MM.1S (cell line): ENCODE measurements at regions not wholly inside any gene's neighbourhood (a gene's known extent, or its start where the extent isn't known, plus 50 kb on each side); places are given as distances from the start of the nearest gene placed in this dataset.

Experiments used
- DNase-seq: peaks from one replicate; pipeline ENCODE4 v3.0.0-alpha.2; 2015
- H2AFZ ChIP-seq: fragments of 300-600 bp; sonication (generic); 2 replicates; pipeline ENCODE4 v1.6.0; 2016; ENCODE audit warnings: antibody characterized with exemption, low read length
- H3F3A ChIP-seq: fragments of 300-600 bp; sonication (generic); 2 replicates; pipeline ENCODE4 v1.6.1; 2016; ENCODE audit warnings: mild to moderate bottlenecking, antibody characterized with exemption, low read length, moderate library complexity, mixed read lengths; ENCODE audit not compliant: insufficient read depth
- H3K27ac ChIP-seq: fragments of 300-600 bp; sonication (generic); 2 replicates; pipeline ENCODE4 v1.5.1; 2016; ENCODE audit warnings: mild to moderate bottlenecking, low read length
- H3K27me3 ChIP-seq: fragments of 300-600 bp; sonication (generic); replicated peaks from 2 replicates; pipeline ENCODE4 v1.6.0; 2016; ENCODE audit warnings: low read length; ENCODE audit not compliant: insufficient read depth
- H3K36me3 ChIP-seq: fragments of 300-600 bp; sonication (generic); replicated peaks from 2 replicates; pipeline ENCODE4 v1.6.1; 2016; ENCODE audit warnings: mild to moderate bottlenecking, low read length, mixed read lengths; ENCODE audit not compliant: insufficient read depth
- H3K4me1 ChIP-seq: fragments of 300-600 bp; sonication (generic); 2 replicates; pipeline ENCODE4 v1.6.1; 2016; ENCODE audit warnings: low read length, mixed read lengths
- H3K4me2 ChIP-seq: fragments of 300-600 bp; sonication (generic); 2 replicates; pipeline ENCODE4 v1.6.0; 2016; ENCODE audit warnings: low read depth, low read length
- H3K4me3 ChIP-seq: fragments of 300-600 bp; sonication (generic); 2 replicates; pipeline ENCODE4 v1.5.1; 2016; ENCODE audit warnings: low read length, mixed read lengths
- H3K79me2 ChIP-seq: fragments of 300-600 bp; sonication (generic); 2 replicates; pipeline ENCODE4 v1.6.1; 2016; ENCODE audit warnings: mixed run types, low read length, mixed read lengths
- H3K9ac ChIP-seq: fragments of 300-600 bp; sonication (generic); 2 replicates; pipeline ENCODE4 v1.6.1; 2016; ENCODE audit warnings: low read length, mixed read lengths
- H3K9me2 ChIP-seq: fragments of 300-600 bp; sonication (generic); replicated peaks from 2 replicates; pipeline ENCODE4 v1.6.1; 2016; ENCODE audit warnings: mild to moderate bottlenecking, low read length, mixed read lengths; ENCODE audit not compliant: insufficient read depth
- H3K9me3 ChIP-seq: fragments of 300-600 bp; sonication (generic); replicated peaks from 2 replicates; pipeline ENCODE4 v1.6.1; 2016; ENCODE audit warnings: mild to moderate bottlenecking, low read length, mixed read lengths; ENCODE audit not compliant: insufficient read depth
- H4K20me1 ChIP-seq: fragments of 300-600 bp; sonication (generic); 2 replicates; pipeline ENCODE4 v1.6.1; 2016; ENCODE audit warnings: mild to moderate bottlenecking, low read length, moderate library complexity, mixed read lengths; ENCODE audit not compliant: insufficient read depth
- EZH2 ChIP-seq: fragments of 300-600 bp; sonication (generic); optimal IDR thresholded peaks from 2 replicates; pipeline ENCODE3; 2017; ENCODE audit warnings: low read depth, mild to moderate bottlenecking, antibody characterized with exemption, low read length, mixed read lengths
- EZH2phosphoT487 ChIP-seq: fragments of 300-600 bp; sonication (generic); IDR thresholded peaks from 2 replicates; pipeline ENCODE4 v1.6.1; 2018; ENCODE audit warnings: antibody characterized with exemption, low read length
- TF ChIP-seq, protein P1 (sequence below): fragments of 300-600 bp; sonication (generic); IDR thresholded peaks from 2 replicates; pipeline ENCODE4 v1.5.1; 2016; ENCODE audit warnings: antibody characterized with exemption, low read length, mixed read lengths

- DNase-seq: no peak
- Histone ChIP-seq H3K9me3 (no peaks in the 10 kb centered on the region), H2AFZ (no peak overlapping the region), H3K36me3 (no peaks in the 10 kb centered on the region), H3K4me1 (no peaks in the 10 kb centered on the region), H3K27ac (no peak overlapping the region), H3K4me3 (no peak overlapping the region), H3K27me3 (no peaks in the 10 kb centered on the region), H3K4me2 (no peak overlapping the region), H3K9me2 (no peaks in the 10 kb centered on the region), H3K79me2 (no peaks in the 10 kb centered on the region), H3F3A (no peaks in the 10 kb centered on the region), H4K20me1 (no peaks in the 10 kb centered on the region), H3K9ac (no peak overlapping the region)
- TF ChIP-seq, protein P1, sequence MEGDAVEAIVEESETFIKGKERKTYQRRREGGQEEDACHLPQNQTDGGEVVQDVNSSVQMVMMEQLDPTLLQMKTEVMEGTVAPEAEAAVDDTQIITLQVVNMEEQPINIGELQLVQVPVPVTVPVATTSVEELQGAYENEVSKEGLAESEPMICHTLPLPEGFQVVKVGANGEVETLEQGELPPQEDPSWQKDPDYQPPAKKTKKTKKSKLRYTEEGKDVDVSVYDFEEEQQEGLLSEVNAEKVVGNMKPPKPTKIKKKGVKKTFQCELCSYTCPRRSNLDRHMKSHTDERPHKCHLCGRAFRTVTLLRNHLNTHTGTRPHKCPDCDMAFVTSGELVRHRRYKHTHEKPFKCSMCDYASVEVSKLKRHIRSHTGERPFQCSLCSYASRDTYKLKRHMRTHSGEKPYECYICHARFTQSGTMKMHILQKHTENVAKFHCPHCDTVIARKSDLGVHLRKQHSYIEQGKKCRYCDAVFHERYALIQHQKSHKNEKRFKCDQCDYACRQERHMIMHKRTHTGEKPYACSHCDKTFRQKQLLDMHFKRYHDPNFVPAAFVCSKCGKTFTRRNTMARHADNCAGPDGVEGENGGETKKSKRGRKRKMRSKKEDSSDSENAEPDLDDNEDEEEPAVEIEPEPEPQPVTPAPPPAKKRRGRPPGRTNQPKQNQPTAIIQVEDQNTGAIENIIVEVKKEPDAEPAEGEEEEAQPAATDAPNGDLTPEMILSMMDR: no peak
- TF ChIP-seq EZH2phosphoT487 (no peak), EZH2 (no peak)
These were observed 728.9 kb downstream of the BCL11B start for GRCh38 chr14:98543074-98543473.

DNA sequence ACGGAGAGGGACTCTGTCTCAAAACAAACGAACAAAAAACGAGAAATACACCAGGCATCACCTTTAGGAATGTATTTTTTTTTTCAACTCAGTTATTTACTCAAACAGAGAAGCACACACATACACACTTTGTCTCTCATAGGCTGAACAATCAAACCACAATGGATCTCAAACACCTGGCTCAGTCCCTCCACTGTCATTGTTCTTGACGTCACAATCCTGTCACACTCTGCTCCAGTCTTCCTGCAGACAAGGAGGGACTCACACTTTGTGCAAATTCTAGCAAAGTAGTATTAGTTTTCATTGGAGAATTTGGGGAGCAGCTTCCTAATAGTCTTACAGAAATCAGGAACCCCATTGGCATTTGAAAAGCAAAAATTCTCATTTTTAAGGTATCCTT, 727.8 kb downstream of the BCL11B start:
- Histone ChIP-seq H3K4me1 (no peaks in the 10 kb centered on the region), H3K36me3 (no peaks in the 10 kb centered on the region), H3K4me2 (no peak overlapping the region), H2AFZ (no peak overlapping the region), H3F3A (no peaks in the 10 kb centered on the region), H3K9me2 (no peaks in the 10 kb centered on the region), H3K27me3 (no peaks in the 10 kb centered on the region), H3K4me3 (no peak overlapping the region), H3K9me3 (no peaks in the 10 kb centered on the region), H3K9ac (no peak overlapping the region), H3K27ac (no peak overlapping the region), H3K79me2 (no peaks in the 10 kb centered on the region), H4K20me1 (no peaks in the 10 kb centered on the region)
- TF ChIP-seq EZH2 (no peak), EZH2phosphoT487 (no peak)
- TF ChIP-seq, protein P1: no peak
- DNase-seq: no peak

DNA sequence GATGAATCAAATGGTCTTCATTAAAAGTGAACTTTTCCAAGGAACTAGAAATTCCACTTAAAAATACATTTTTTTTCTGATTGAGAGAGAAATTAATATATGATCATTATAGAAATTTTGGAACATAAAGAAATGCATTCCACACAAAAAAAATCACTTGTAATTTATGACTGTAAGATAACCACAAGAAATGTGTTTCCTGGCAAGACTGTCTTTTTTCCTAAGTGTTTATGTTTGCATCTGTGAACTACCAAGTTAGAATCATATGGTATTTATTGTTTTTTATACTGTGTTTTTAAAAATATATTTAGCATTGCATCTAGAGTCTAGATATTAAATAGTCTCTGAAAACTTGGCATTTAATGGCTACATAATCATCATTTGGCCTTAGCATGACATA, 726.8 kb downstream of the BCL11B start:
- no peak overlapping the region for H3K27ac ChIP-seq
- H4K20me1 ChIP-seq: no peaks in the 10 kb centered on the region
- no peak for DNase-seq
- no peak overlapping the region for H3K4me3 ChIP-seq
- H3K4me2 ChIP-seq: no peak overlapping the region
- no peak overlapping the region for H2AFZ ChIP-seq
- no peaks in the 10 kb centered on the region for H3K9me2 ChIP-seq
- no peaks in the 10 kb centered on the region for H3K36me3 ChIP-seq
- H3F3A ChIP-seq: no peaks in the 10 kb centered on the region
- no peaks in the 10 kb centered on the region for H3K4me1 ChIP-seq
- H3K9ac ChIP-seq: no peak overlapping the region
- H3K9me3 ChIP-seq: no peaks in the 10 kb centered on the region
- no peak for TF ChIP-seq EZH2
- TF ChIP-seq EZH2phosphoT487: no peak
- TF ChIP-seq, protein P1: no peak
- H3K79me2 ChIP-seq: no peaks in the 10 kb centered on the region
- H3K27me3 ChIP-seq: no peaks in the 10 kb centered on the region
